ENCODE measurements at regions not wholly inside any gene's neighbourhood (a gene's known extent, or its start where the extent isn't known, plus 50 kb on each side); places are given as distances from the start of the nearest gene placed in this dataset.
A peak's percentile ranks its signal among the peaks of the same experiment; 100 is the strongest.

DNA sequence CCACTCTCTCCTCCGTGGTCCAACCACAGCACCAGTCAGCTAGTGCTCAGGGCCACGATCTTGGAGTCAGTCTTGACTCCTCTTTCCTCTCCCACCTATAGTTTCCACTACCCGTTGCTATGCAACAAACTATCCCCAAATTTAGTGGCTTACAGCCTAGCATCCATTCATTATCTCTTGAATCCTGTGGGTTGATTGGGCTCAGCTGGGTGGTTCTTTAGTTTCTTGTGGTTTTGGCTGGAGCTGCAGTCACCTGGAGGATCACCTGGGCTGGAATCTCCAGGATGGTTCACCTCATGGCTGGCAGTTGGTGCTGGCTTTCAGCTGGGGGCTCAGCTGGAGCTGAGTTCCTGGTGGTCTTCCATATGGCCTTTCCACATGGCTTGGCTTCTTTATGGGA, 149.9 kb downstream of the ASB1 start:
- DNase-seq (ENCODE audit: low read depth, low spot score): no peak
- TF ChIP-seq, protein P1, sequence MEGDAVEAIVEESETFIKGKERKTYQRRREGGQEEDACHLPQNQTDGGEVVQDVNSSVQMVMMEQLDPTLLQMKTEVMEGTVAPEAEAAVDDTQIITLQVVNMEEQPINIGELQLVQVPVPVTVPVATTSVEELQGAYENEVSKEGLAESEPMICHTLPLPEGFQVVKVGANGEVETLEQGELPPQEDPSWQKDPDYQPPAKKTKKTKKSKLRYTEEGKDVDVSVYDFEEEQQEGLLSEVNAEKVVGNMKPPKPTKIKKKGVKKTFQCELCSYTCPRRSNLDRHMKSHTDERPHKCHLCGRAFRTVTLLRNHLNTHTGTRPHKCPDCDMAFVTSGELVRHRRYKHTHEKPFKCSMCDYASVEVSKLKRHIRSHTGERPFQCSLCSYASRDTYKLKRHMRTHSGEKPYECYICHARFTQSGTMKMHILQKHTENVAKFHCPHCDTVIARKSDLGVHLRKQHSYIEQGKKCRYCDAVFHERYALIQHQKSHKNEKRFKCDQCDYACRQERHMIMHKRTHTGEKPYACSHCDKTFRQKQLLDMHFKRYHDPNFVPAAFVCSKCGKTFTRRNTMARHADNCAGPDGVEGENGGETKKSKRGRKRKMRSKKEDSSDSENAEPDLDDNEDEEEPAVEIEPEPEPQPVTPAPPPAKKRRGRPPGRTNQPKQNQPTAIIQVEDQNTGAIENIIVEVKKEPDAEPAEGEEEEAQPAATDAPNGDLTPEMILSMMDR (IDR thresholded peaks at IDR 0.05; ENCODE audit: low read depth, low read length): no peak
- in situ Hi-C loops (cut with HindIII; ENCODE audit: low sequenced_read_pairs): no loop called here
- no peak overlapping the region for H3K4me3 ChIP-seq (ENCODE audit: low read depth, low read length)

- DNase-seq (ENCODE audit: low read depth, low spot score): no peak
- in situ Hi-C loops (cut with HindIII; ENCODE audit: low sequenced_read_pairs): no loop called here
- TF ChIP-seq, protein P1 (IDR thresholded peaks at IDR 0.05; ENCODE audit: low read depth, low read length): no peak
- no peak overlapping the region for H3K4me3 ChIP-seq (ENCODE audit: low read depth, low read length)
Observed at GRCh38 chr2:238578256-238578655, 151.5 kb downstream of the ASB1 start.

- no peak overlapping the region for H3K4me3 ChIP-seq (ENCODE audit: low read depth, low read length)
- in situ Hi-C loops (cut with HindIII; ENCODE audit: low sequenced_read_pairs): no loop called here
- DNase-seq (ENCODE audit: low read depth, low spot score): no peak
- TF ChIP-seq, protein P1 (IDR thresholded peaks at IDR 0.05; ENCODE audit: low read depth, low read length): no peak
Observed at GRCh38 chr2:238580486-238580885, 153.8 kb downstream of the ASB1 start.

GRCh38 chr2:238581126-238581525, 154.4 kb downstream of the ASB1 start:
- TF ChIP-seq, protein P1 (IDR thresholded peaks at IDR 0.05; ENCODE audit: low read depth, low read length): no peak
- in situ Hi-C loops (cut with HindIII; ENCODE audit: low sequenced_read_pairs): no loop called here

GRCh38 chr2:238582159-238582558, 155.4 kb downstream of the ASB1 start:
- in situ Hi-C loops (cut with HindIII; ENCODE audit: low sequenced_read_pairs): no loop called here
- H3K4me3 ChIP-seq (ENCODE audit: low read depth, low read length): no peak overlapping the region
- TF ChIP-seq, protein P1 (IDR thresholded peaks at IDR 0.05; ENCODE audit: low read depth, low read length): no peak
- peak; percentile 82 for DNase-seq (ENCODE audit: low read depth, low spot score)

More at GRCh38 chr2:238581126-238581525, 154.4 kb downstream of the ASB1 start:
- no peak overlapping the region for H3K4me3 ChIP-seq (ENCODE audit: low read depth, low read length)
- no peak for DNase-seq (ENCODE audit: low read depth, low spot score)

DNA sequence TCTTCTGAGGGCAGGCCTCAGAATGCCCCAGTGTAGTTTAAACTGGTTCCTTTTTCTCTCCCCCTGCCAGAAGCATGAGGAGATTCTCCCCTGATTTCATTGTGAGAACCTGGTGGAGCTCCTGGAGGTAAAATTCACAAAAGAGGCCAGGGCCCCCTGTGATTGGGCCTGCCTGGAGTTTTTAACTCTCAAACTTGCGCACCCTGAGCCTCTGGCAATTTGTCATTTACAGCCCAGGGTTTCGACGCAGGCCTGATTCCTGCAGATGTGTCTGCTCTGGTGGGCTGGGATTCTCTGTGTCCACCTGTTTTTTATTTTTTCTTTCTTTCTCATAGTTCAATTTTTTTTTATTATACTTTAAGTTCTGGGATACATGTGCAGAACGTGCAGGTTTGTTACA, 157.9 kb downstream of the ASB1 start:
- in situ Hi-C loops (cut with HindIII; ENCODE audit: low sequenced_read_pairs): no loop called here
- DNase-seq (ENCODE audit: low read depth, low spot score): no peak
- TF ChIP-seq, protein P1 (IDR thresholded peaks at IDR 0.05; ENCODE audit: low read depth, low read length): no peak
- H3K4me3 ChIP-seq (ENCODE audit: low read depth, low read length): no peak overlapping the region
